Astrocyte (in vitro differentiated cells and primary cell): ENCODE measurements at regions not wholly inside any gene's neighbourhood (a gene's known extent, or its start where the extent isn't known, plus 50 kb on each side); places are given as distances from the start of the nearest gene placed in this dataset.

ENCODE experiments used
- DNase-seq: peaks from one replicate; pipeline ENCODE4 v3.0.0-alpha.2; 2010; ENCODE audit warnings: low read depth
- FAIRE-seq: peaks from 2 replicates; lab custom pipeline; 2011; peaks lifted over from hg19 to GRCh38; lab: Jason Lieb, UNC
- H2AFZ ChIP-seq: 2 replicates; pipeline ENCODE4 v1.6.0; 2012; ENCODE audit warnings: low read depth, low read length, inconsistent platforms
- H3K27ac ChIP-seq: 2 replicates; pipeline ENCODE4 v1.5.1; 2011; ENCODE audit warnings: low read depth, low read length, inconsistent platforms
- H3K27me3 ChIP-seq: 2 replicates; pipeline ENCODE4 v1.6.0; 2011; ENCODE audit warnings: low read length, inconsistent platforms; ENCODE audit not compliant: insufficient read depth
- H3K36me3 ChIP-seq: 2 replicates; pipeline ENCODE4 v1.5.1; 2011; ENCODE audit warnings: low read length, inconsistent platforms; ENCODE audit not compliant: insufficient read depth
- H3K4me1 ChIP-seq: 2 replicates; pipeline ENCODE4 v1.5.1; 2011; ENCODE audit warnings: low read length, inconsistent platforms; ENCODE audit not compliant: insufficient read depth
- H3K4me2 ChIP-seq: 2 replicates; pipeline ENCODE4 v1.6.0; 2012; ENCODE audit warnings: low read length, inconsistent platforms
- H3K4me3 ChIP-seq: 2 replicates; pipeline ENCODE4 v1.5.1; 2011; ENCODE audit warnings: low read depth, mild to moderate bottlenecking, low read length, inconsistent platforms; ENCODE audit not compliant: insufficient read depth
- H3K79me2 ChIP-seq: 2 replicates; pipeline ENCODE4 v1.6.0; 2012; ENCODE audit warnings: mild to moderate bottlenecking, low read length, inconsistent platforms; ENCODE audit not compliant: insufficient read depth
- H3K9ac ChIP-seq: 2 replicates; pipeline ENCODE4 v1.6.0; 2012; ENCODE audit warnings: mild to moderate bottlenecking, low read length, inconsistent platforms
- H3K9me3 ChIP-seq: 2 replicates; pipeline ENCODE4 v1.5.1; 2012; ENCODE audit warnings: low read depth, mild to moderate bottlenecking, low read length, inconsistent platforms; ENCODE audit not compliant: insufficient read depth
- H4K20me1 ChIP-seq: 2 replicates; pipeline ENCODE4 v1.6.0; 2012; ENCODE audit warnings: low read length, inconsistent platforms; ENCODE audit not compliant: insufficient read depth
- H3K27ac Mint-ChIP-seq: one replicate; pipeline ENCODE4 v1.8.0; 2021; ENCODE audit warnings: mild to moderate bottlenecking, mixed read lengths; ENCODE audit not compliant: unreplicated experiment
- H3K27me3 Mint-ChIP-seq: one replicate; pipeline ENCODE4 v1.8.0; 2021; ENCODE audit warnings: low read depth, mixed read lengths; ENCODE audit not compliant: unreplicated experiment
- H3K36me3 Mint-ChIP-seq: one replicate; pipeline ENCODE4 v1.8.0; 2021; ENCODE audit warnings: low read depth, mixed read lengths; ENCODE audit not compliant: unreplicated experiment
- H3K4me1 Mint-ChIP-seq: one replicate; pipeline ENCODE4 v1.8.0; 2021; ENCODE audit warnings: low read depth, mixed read lengths; ENCODE audit not compliant: unreplicated experiment
- H3K4me3 Mint-ChIP-seq: one replicate; pipeline ENCODE4 v1.8.0; 2021; ENCODE audit warnings: mild to moderate bottlenecking, moderate library complexity, mixed read lengths; ENCODE audit not compliant: unreplicated experiment
- H3K9me3 Mint-ChIP-seq: one replicate; pipeline ENCODE4 v1.8.0; 2021; ENCODE audit warnings: mild to moderate bottlenecking, mixed read lengths; ENCODE audit not compliant: unreplicated experiment
- CTCF ChIP-seq: IDR thresholded peaks from 2 replicates; pipeline ENCODE4 v1.5.1; 2011; ENCODE audit warnings: low read depth, mild to moderate bottlenecking, inconsistent platforms, low read length, moderate library complexity; ENCODE audit not compliant: insufficient read depth
- EZH2 ChIP-seq: IDR thresholded peaks from 2 replicates; pipeline ENCODE4 v1.6.1; 2012; ENCODE audit warnings: mild to moderate bottlenecking, low read length, inconsistent platforms; ENCODE audit not compliant: insufficient read depth

DNA sequence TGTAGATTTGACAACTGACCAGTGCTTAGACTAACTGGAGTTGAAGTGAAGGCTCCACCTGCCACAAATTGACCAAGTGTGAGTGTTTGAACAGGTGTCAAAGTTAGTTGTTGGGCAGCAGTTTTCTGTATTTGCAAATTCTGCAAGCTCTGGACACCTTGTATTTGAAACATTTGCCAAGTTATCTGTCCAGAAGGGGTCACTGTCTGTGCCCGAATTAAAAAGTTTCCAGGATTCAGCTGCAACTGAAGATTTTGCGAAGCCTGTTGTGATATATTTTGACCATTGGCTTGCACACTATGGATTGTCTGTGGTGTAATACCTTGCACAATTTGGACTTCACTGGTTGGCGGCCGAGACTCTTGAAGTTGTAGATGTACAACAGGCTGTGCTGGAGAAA is 1690.7 kb downstream of the SLITRK5 start:
- Histone ChIP-seq H3K4me3 (no peak overlapping the region), H3K4me2 (no peak overlapping the region), H3K27me3 (no peaks in the 10 kb centered on the region), H3K9ac (no peak overlapping the region), H2AFZ (no peak overlapping the region), H3K9me3 (no peaks in the 10 kb centered on the region), H3K4me1 (no peaks in the 10 kb centered on the region), H3K36me3 (no peaks in the 10 kb centered on the region), H4K20me1 (no peaks in the 10 kb centered on the region), H3K79me2 (no peaks in the 10 kb centered on the region), H3K27ac (no peak overlapping the region)
- Mint-ChIP-seq H3K9me3 (peaks cover 1% of the 10 kb centered on the region), H3K4me3 (no peak overlapping the region), H3K36me3 (no peaks in the 10 kb centered on the region), H3K4me1 (no peaks in the 10 kb centered on the region), H3K27ac (no peak overlapping the region), H3K27me3 (peaks cover 1% of the 10 kb centered on the region)
- no peak for FAIRE-seq
- TF ChIP-seq CTCF (peak; percentile 14), EZH2 (no peak)
- no peak for DNase-seq

- no peak overlapping the region for H3K4me2 ChIP-seq
- Mint-ChIP-seq H3K4me1 (no peaks in the 10 kb centered on the region), H3K27ac (no peak overlapping the region), H3K27me3 (no peaks in the 10 kb centered on the region), H3K4me3 (no peak overlapping the region), H3K9me3 (peaks cover 1% of the 10 kb centered on the region), H3K36me3 (no peaks in the 10 kb centered on the region)
- no peaks in the 10 kb centered on the region for H3K36me3 ChIP-seq
- TF ChIP-seq CTCF: no peak
- no peak for TF ChIP-seq EZH2
- no peaks in the 10 kb centered on the region for H3K27me3 ChIP-seq
- H3K4me1 ChIP-seq: no peaks in the 10 kb centered on the region
- H3K79me2 ChIP-seq: no peaks in the 10 kb centered on the region
- no peaks in the 10 kb centered on the region for H4K20me1 ChIP-seq
- no peak overlapping the region for H2AFZ ChIP-seq
- no peak overlapping the region for H3K4me3 ChIP-seq
- H3K9me3 ChIP-seq: no peaks in the 10 kb centered on the region
- DNase-seq (no peak), FAIRE-seq (no peak)
- H3K9ac ChIP-seq: no peak overlapping the region
- no peak overlapping the region for H3K27ac ChIP-seq
Observed at GRCh38 chr13:89363144-89363543, 1692.0 kb downstream of the SLITRK5 start.

GRCh38 chr13:89372193-89372592 is 1701.0 kb downstream of the SLITRK5 start:
- H3K36me3 ChIP-seq: no peaks in the 10 kb centered on the region
- H3K4me2 ChIP-seq: no peak overlapping the region
- no peak overlapping the region for H3K9ac ChIP-seq
- Mint-ChIP-seq H3K4me3 (no peak overlapping the region), H3K27me3 (no peaks in the 10 kb centered on the region), H3K27ac (no peak overlapping the region), H3K4me1 (no peaks in the 10 kb centered on the region), H3K36me3 (no peaks in the 10 kb centered on the region), H3K9me3 (no peaks in the 10 kb centered on the region)
- FAIRE-seq: no peak
- H3K79me2 ChIP-seq: no peaks in the 10 kb centered on the region
- no peak for DNase-seq
- no peak overlapping the region for H2AFZ ChIP-seq
- H3K4me1 ChIP-seq: no peaks in the 10 kb centered on the region
- H3K27me3 ChIP-seq: no peaks in the 10 kb centered on the region
- no peak overlapping the region for H3K4me3 ChIP-seq
- H4K20me1 ChIP-seq: no peaks in the 10 kb centered on the region
- no peak overlapping the region for H3K27ac ChIP-seq
- TF ChIP-seq CTCF (no peak), EZH2 (no peak)
- no peaks in the 10 kb centered on the region for H3K9me3 ChIP-seq
